Right ventricle myocardium superior (tissue), 1 donor: ENCODE measurements at regions not wholly inside any gene's neighbourhood (a gene's known extent, or its start where the extent isn't known, plus 50 kb on each side); places are given as distances from the start of the nearest gene placed in this dataset.
"Not testable (repeated sequence)": the region's sequence is repeated elsewhere in the genome, so short reads cannot be mapped to it uniquely, and the experiment has no call there.

Source experiments
- ATAC-seq: fragments of 200-7000 bp; cut with Tn5 transposase; one replicate; pipeline ENCODE4 v1.9.1; 2020; ENCODE audit warnings: mild to moderate bottlenecking; ENCODE audit not compliant: poor library complexity
- DNase-seq: peaks from one replicate; pipeline ENCODE4 v3.0.0-alpha.2; 2020
- intact Hi-C: fragments of 100-400 bp; cut with DNase I; formaldehyde crosslinking; loops from one replicate; pipeline ENCODE4 v1.11.2; 2022
- donor health status: DM: no; HTN: yes; CAD: no; lungs with severe emphysema.

GRCh38 chr14:19511055-19511454 lies 76.9 kb upstream of the POTEG start:
- intact Hi-C loops, ATAC-seq, DNase-seq: not testable (repeated sequence)

- intact Hi-C loops, ATAC-seq, DNase-seq: not testable (repeated sequence)
Measured at GRCh38 chr14:19489475-19489874, 55.3 kb upstream of the POTEG start.

- intact Hi-C loops: not testable (repeated sequence)
Measured at GRCh38 chr14:19488457-19488856, 54.3 kb upstream of the POTEG start.

GRCh38 chr14:19487690-19488089 lies 53.5 kb upstream of the POTEG start:
- intact Hi-C loops, DNase-seq, ATAC-seq: not testable (repeated sequence)

More at GRCh38 chr14:19488457-19488856, 54.3 kb upstream of the POTEG start:
- ATAC-seq, DNase-seq: not testable (repeated sequence)

- DNase-seq, intact Hi-C loops, ATAC-seq: not testable (repeated sequence)
Measured at GRCh38 chr14:19487265-19487664, 53.1 kb upstream of the POTEG start.

GRCh38 chr14:19485346-19485745 lies 51.2 kb upstream of the POTEG start:
- ATAC-seq, intact Hi-C loops: not testable (repeated sequence)
- peak; percentile 33 for DNase-seq
